SU-DHL-6 (cell line): ENCODE measurements at regions not wholly inside any gene's neighbourhood (a gene's known extent, or its start where the extent isn't known, plus 50 kb on each side); places are given as distances from the start of the nearest gene placed in this dataset.
"Not testable (repeated sequence)": the region's sequence is repeated elsewhere in the genome, so short reads cannot be mapped to it uniquely, and the experiment has no call there.

Experiments
- H2AFZ ChIP-seq: fragments of 200-600 bp; sonication (generic); 2 replicates; pipeline ENCODE4 v1.6.1; 2014; ENCODE audit warnings: low read depth, mild to moderate bottlenecking, moderate library complexity, mixed read lengths, antibody characterized with exemption, low read length; ENCODE audit not compliant: severe bottlenecking
- H3F3A ChIP-seq: fragments of 200-600 bp; shearing (Covaris generic); 2 replicates; pipeline ENCODE4 v1.6.0; 2016; ENCODE audit warnings: antibody characterized with exemption, mild to moderate bottlenecking; ENCODE audit not compliant: insufficient read depth
- H3K27ac ChIP-seq: fragments of 200-600 bp; sonication (generic); 2 replicates; pipeline ENCODE4 v1.5.1; 2016; ENCODE audit warnings: low read depth, mild to moderate bottlenecking, low read length, moderate library complexity, mixed read lengths
- H3K27me3 ChIP-seq: fragments of 200-600 bp; sonication (generic), shearing (Covaris generic); 2 replicates; pipeline ENCODE4 v1.6.0; 2014; ENCODE audit warnings: mild to moderate bottlenecking, low read length
- H3K36me3 ChIP-seq: fragments of 200-600 bp; sonication (generic); 2 replicates; pipeline ENCODE4 v1.6.1; 2014; ENCODE audit warnings: mild to moderate bottlenecking, low read length, mixed read lengths
- H3K4me2 ChIP-seq: fragments of 300-600, 200-600 bp; shearing (Covaris generic), sonication (generic); 2 replicates; pipeline ENCODE4 v1.6.0; 2014; ENCODE audit warnings: low read length, low read depth, mild to moderate bottlenecking; ENCODE audit not compliant: poor library complexity, severe bottlenecking
- H3K4me3 ChIP-seq: fragments of 200-600 bp; sonication (generic); 2 replicates; pipeline ENCODE4 v1.5.1; 2014; ENCODE audit warnings: antibody characterized with exemption, low read length, mild to moderate bottlenecking, mixed read lengths; ENCODE audit not compliant: insufficient read depth, poor library complexity, severe bottlenecking
- H3K79me2 ChIP-seq: fragments of 200-600 bp; sonication (generic); 2 replicates; pipeline ENCODE4 v1.6.1; 2014; ENCODE audit warnings: mild to moderate bottlenecking, low read length, moderate library complexity; ENCODE audit not compliant: insufficient read depth
- H3K9ac ChIP-seq: fragments of 200-600 bp; sonication (generic); 2 replicates; pipeline ENCODE4 v1.7.0; 2014; ENCODE audit warnings: mild to moderate bottlenecking, low read length
- H3K9me2 ChIP-seq: fragments of 200-600 bp; sonication (generic); replicated peaks from 2 replicates; pipeline ENCODE4 v1.6.1; 2014; ENCODE audit warnings: low read length; ENCODE audit not compliant: insufficient read depth
- H3K9me3 ChIP-seq: fragments of 200-600 bp; sonication (generic); 2 replicates; pipeline ENCODE4 v1.6.1; 2014; ENCODE audit warnings: low read length, mixed read lengths; ENCODE audit not compliant: insufficient read depth
- H4K20me1 ChIP-seq: fragments of 200-600 bp; sonication (generic); 2 replicates; pipeline ENCODE4 v1.6.1; 2014; ENCODE audit warnings: low read depth, mild to moderate bottlenecking, antibody characterized with exemption, low read length, moderate library complexity, mixed read lengths
- CTCF ChIP-seq: fragments of 200-600 bp; sonication (generic); IDR thresholded peaks from one replicate; pipeline ENCODE4 v1.5.1; 2017; ENCODE audit warnings: antibody characterized with exemption, mild to moderate bottlenecking, low read length, moderate library complexity; ENCODE audit not compliant: insufficient read depth, poor library complexity, severe bottlenecking
- EZH2phosphoT487 ChIP-seq: fragments of 200-600 bp; sonication (generic), shearing (Covaris generic); conservative IDR thresholded peaks from 2 replicates; pipeline ENCODE4 v1.6.1; 2018; ENCODE audit warnings: mild to moderate bottlenecking, antibody characterized with exemption, low read length, moderate library complexity, mixed read lengths

- not testable (repeated sequence) for H3K9me3 ChIP-seq, H3K36me3 ChIP-seq, H4K20me1 ChIP-seq, H3K4me3 ChIP-seq, H3K9me2 ChIP-seq, H3K9ac ChIP-seq, H3F3A ChIP-seq, H3K27me3 ChIP-seq, H3K4me2 ChIP-seq, H2AFZ ChIP-seq, H3K79me2 ChIP-seq, H3K27ac ChIP-seq
Measured at GRCh38 chr5:20732223-20732622, 744.2 kb upstream of the CDH18 start.

- not testable (repeated sequence) for H3K9me2 ChIP-seq, H3K4me2 ChIP-seq, H3K4me3 ChIP-seq, H3K79me2 ChIP-seq, H3F3A ChIP-seq, H4K20me1 ChIP-seq, H3K9ac ChIP-seq, H3K9me3 ChIP-seq, H3K36me3 ChIP-seq, H3K27ac ChIP-seq, H2AFZ ChIP-seq, H3K27me3 ChIP-seq
Measured at GRCh38 chr5:20721286-20721685, 733.3 kb upstream of the CDH18 start.

GRCh38 chr5:20711520-20712155 is 723.6 kb upstream of the CDH18 start:
- H3K9ac ChIP-seq, H3K27ac ChIP-seq, H3K36me3 ChIP-seq, H2AFZ ChIP-seq, H3K9me2 ChIP-seq, H3K9me3 ChIP-seq, H3F3A ChIP-seq, H3K4me3 ChIP-seq, H4K20me1 ChIP-seq, H3K79me2 ChIP-seq, H3K27me3 ChIP-seq, H3K4me2 ChIP-seq: not testable (repeated sequence)

- not testable (repeated sequence) for H3K27ac ChIP-seq, H3K4me2 ChIP-seq, H2AFZ ChIP-seq, H3F3A ChIP-seq, H4K20me1 ChIP-seq, H3K9ac ChIP-seq, H3K27me3 ChIP-seq, H3K4me3 ChIP-seq, H3K79me2 ChIP-seq, H3K9me3 ChIP-seq, H3K36me3 ChIP-seq, H3K9me2 ChIP-seq
Measured at GRCh38 chr5:20707634-20708033, 719.6 kb upstream of the CDH18 start.

GRCh38 chr5:20694121-20694520 is 706.1 kb upstream of the CDH18 start:
- Histone ChIP-seq H3K9ac (no peak overlapping the region), H3F3A (no peaks in the 10 kb centered on the region), H2AFZ (peak overlapping the region; percentile 30), H3K79me2 (no peaks in the 10 kb centered on the region), H3K9me2 (no peaks in the 10 kb centered on the region), H3K4me2 (peak overlapping the region; percentile 10), H3K27ac (no peak overlapping the region), H3K27me3 (no peaks in the 10 kb centered on the region), H4K20me1 (no peaks in the 10 kb centered on the region), H3K4me3 (no peak overlapping the region), H3K9me3 (no peaks in the 10 kb centered on the region), H3K36me3 (no peaks in the 10 kb centered on the region)
- TF ChIP-seq EZH2phosphoT487: no peak
- TF ChIP-seq CTCF: no peak
